Natural killer cell (primary cell): ENCODE measurements at regions not wholly inside any gene's neighbourhood (a gene's known extent, or its start where the extent isn't known, plus 50 kb on each side); places are given as distances from the start of the nearest gene placed in this dataset.

Experiments
- ATAC-seq, 3 donors: fragments of 150-1000 bp in 2 of 3; fragments of 200-7000 bp in 1 of 3; cut with Tn5 transposase; 1 replicate in 1 of 3; 2 replicates in 2 of 3; pipeline ENCODE4 v1.10.0; 2021; ENCODE audit warnings: mild to moderate bottlenecking in 2 of 3, moderate library complexity in 2 of 3
- DNase-seq, 2 donors: peaks; one replicate each; pipeline versions ENCODE4 v3.0.0 to v3.0.0-alpha.2; 2013 to 2021; ENCODE audit warnings: mixed read lengths in 1 of 2
- H3K27ac ChIP-seq: one replicate; pipeline ENCODE4 v1.5.1; 2013; ENCODE audit warnings: mild to moderate bottlenecking, low read length
- H3K27me3 ChIP-seq: one replicate; pipeline ENCODE4 v1.6.1; 2013; ENCODE audit warnings: low read length; ENCODE audit not compliant: control insufficient read depth, insufficient read depth
- H3K36me3 ChIP-seq: one replicate; pipeline ENCODE4 v1.6.1; 2013; ENCODE audit warnings: low read length; ENCODE audit not compliant: control insufficient read depth, insufficient read depth
- H3K4me1 ChIP-seq: one replicate; pipeline ENCODE4 v1.6.1; 2013; ENCODE audit warnings: low read length; ENCODE audit not compliant: control insufficient read depth, insufficient read depth
- H3K4me3 ChIP-seq: one replicate; pipeline ENCODE4 v1.5.1; 2013; ENCODE audit warnings: low read length
- H3K9me3 ChIP-seq: one replicate; pipeline ENCODE4 v1.6.1; 2013; ENCODE audit warnings: low read length; ENCODE audit not compliant: control insufficient read depth, insufficient read depth
- H3K27ac Mint-ChIP-seq, 2 donors: one replicate each; pipeline ENCODE4 v1.8.0; 2022; ENCODE audit warnings: mild to moderate bottlenecking in 2 of 2, mixed read lengths in 2 of 2, moderate library complexity in 1 of 2
- H3K27me3 Mint-ChIP-seq, 2 donors: one replicate each; pipeline ENCODE4 v1.8.0; 2022; ENCODE audit warnings: low read depth in 2 of 2, mixed read lengths in 2 of 2
- H3K36me3 Mint-ChIP-seq: one replicate; pipeline ENCODE4 v1.8.0; 2022; ENCODE audit warnings: mixed read lengths
- H3K4me1 Mint-ChIP-seq, 2 donors: one replicate each; pipeline ENCODE4 v1.8.0; 2022; ENCODE audit warnings: mixed read lengths in 2 of 2
- H3K4me3 Mint-ChIP-seq: one replicate; pipeline ENCODE4 v1.8.0; 2022; ENCODE audit warnings: mild to moderate bottlenecking, moderate library complexity, mixed read lengths
- H3K9me3 Mint-ChIP-seq, 2 donors: one replicate each; pipeline ENCODE4 v1.8.0; 2022; ENCODE audit warnings: mixed read lengths in 2 of 2
- WGBS: methylation state at CpG from one replicate; pipeline ENCODE4 v1.1.7; 2013; ENCODE audit warnings: missing lambda C conversion rate; ENCODE audit not compliant: insufficient coverage; 5-methylcytosine and 5-hydroxymethylcytosine counted together
- intact Hi-C: fragments of 100-400 bp; cut with micrococcal nuclease; formaldehyde crosslinking; loops from one replicate; pipeline ENCODE4 v1.14.2; 2022
- TF ChIP-seq, protein P1 (sequence below): fragments of 200-600 bp; IDR thresholded peaks from one replicate; pipeline ENCODE4 v1.8.0; 2022; ENCODE audit warnings: antibody characterized with exemption

DNA sequence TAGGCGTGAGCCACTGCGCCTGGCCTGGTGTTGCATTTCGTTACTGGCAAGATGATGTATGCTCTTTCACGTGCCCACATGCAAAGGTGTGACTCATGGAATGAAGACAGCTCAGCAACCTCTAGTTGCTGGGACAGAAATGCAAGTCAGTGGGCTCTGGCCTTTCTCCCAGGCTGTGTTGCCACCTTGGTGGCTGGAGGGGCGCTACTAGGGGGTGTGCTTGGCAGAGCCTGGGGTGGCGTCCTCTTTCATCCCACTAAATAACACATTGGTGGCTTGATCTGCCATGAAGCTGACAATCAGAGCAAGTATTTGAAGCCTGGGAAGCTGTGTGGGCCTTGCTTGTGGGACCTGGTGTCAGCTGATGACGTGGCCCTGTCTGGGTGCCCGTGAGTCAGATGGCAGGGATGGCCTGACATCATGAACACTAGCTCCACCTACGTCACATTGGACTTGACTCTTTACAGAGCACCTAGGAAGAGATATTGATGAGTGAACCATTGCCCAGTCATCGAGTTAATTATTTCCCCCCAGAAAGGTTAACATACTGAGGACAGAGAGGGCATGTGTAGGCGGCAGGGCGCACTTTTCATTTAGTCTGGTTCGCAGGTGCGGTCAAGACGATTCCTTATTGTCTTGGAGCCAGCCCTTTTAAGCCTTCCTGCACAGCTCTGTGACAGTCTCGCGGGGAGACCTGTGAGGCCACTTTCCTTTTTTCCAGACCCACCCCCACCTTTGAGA, 154.2 kb downstream of the TM9SF2 start:
- Histone ChIP-seq H3K9me3 (no peaks in the 10 kb centered on the region), H3K27me3 (peaks cover 3% of the 10 kb centered on the region), H3K4me3 (no peak overlapping the region), H3K27ac (no peak overlapping the region), H3K36me3 (no peaks in the 10 kb centered on the region), H3K4me1 (peaks cover 26% of the 10 kb centered on the region)
- WGBS: 83% methylated on average over 17 of the region's 17 CpGs
- Mint-ChIP-seq H3K36me3 (no peaks in the 10 kb centered on the region), H3K4me1 (peaks cover 32 to 33% of the 10 kb centered on the region in 2 donors), H3K9me3 (no peaks in the 10 kb centered on the region), H3K27ac (no peak overlapping the region), H3K27me3 (peaks cover 8 to 17% of the 10 kb centered on the region in 2 donors), H3K4me3 (no peak overlapping the region)
- no peak for ATAC-seq
- intact Hi-C loops: loop anchor here (1.0 to 2.0 kb wide), 4 partner anchors 261 to 887 kb away; no protein-coding TSS in a partner anchor
- TF ChIP-seq, protein P1, sequence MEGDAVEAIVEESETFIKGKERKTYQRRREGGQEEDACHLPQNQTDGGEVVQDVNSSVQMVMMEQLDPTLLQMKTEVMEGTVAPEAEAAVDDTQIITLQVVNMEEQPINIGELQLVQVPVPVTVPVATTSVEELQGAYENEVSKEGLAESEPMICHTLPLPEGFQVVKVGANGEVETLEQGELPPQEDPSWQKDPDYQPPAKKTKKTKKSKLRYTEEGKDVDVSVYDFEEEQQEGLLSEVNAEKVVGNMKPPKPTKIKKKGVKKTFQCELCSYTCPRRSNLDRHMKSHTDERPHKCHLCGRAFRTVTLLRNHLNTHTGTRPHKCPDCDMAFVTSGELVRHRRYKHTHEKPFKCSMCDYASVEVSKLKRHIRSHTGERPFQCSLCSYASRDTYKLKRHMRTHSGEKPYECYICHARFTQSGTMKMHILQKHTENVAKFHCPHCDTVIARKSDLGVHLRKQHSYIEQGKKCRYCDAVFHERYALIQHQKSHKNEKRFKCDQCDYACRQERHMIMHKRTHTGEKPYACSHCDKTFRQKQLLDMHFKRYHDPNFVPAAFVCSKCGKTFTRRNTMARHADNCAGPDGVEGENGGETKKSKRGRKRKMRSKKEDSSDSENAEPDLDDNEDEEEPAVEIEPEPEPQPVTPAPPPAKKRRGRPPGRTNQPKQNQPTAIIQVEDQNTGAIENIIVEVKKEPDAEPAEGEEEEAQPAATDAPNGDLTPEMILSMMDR: no peak
- peak in 1 of 2 donors; percentile 34 for DNase-seq

DNA sequence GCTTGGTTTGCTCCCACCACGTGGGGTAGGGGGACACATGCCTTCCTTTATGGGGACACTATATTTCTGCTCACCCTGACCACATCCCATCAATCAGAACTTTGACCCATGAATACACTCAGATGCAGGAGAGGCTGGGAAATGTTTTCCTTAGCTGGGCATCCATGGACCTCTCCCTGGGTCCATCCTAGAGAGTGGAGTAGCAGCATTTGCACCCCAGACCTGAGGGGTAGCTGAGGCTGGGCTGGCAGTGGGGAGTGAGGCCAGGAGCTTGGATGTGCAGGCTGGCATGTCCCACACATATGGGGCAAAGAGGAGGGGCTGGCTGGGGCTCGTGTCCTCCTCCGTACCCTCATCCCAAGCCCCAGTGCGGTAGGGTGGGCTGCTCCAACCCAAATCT, 152.8 kb downstream of the TM9SF2 start:
- TF ChIP-seq, protein P1: no peak
- Mint-ChIP-seq H3K27me3 (peaks cover 2 to 3% of the 10 kb centered on the region in 2 donors), H3K27ac (no peak overlapping the region), H3K4me3 (no peak overlapping the region), H3K4me1 (peaks cover 31 to 32% of the 10 kb centered on the region in 2 donors), H3K36me3 (no peaks in the 10 kb centered on the region), H3K9me3 (no peaks in the 10 kb centered on the region)
- Histone ChIP-seq H3K27me3 (peaks cover under 1% of the 10 kb centered on the region), H3K27ac (no peak overlapping the region), H3K36me3 (no peaks in the 10 kb centered on the region), H3K4me1 (peaks cover 26% of the 10 kb centered on the region), H3K4me3 (no peak overlapping the region), H3K9me3 (no peaks in the 10 kb centered on the region)
- ATAC-seq (no peak), DNase-seq (no peak)
- 90% methylated on average over 4 of the region's 4 CpGs for WGBS
- intact Hi-C loops: no loop called here

DNA sequence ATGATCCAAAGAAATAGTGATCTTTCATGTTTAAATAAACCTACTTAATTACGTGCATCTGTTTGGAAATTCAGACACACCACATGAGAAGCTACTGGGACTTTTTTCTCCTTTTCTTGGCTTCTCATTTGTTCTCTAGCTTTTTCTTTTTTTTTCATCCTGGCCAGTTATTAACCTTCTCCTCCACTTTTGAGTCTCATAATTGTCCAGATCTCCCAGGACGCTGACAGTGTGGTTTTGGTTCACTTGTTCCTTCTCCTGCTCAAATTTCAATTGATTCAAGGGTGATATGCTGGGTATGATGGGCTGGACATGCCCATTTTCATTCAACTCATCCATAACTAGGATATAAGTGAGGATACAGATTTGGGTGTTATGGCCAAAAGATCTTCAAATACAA, 152.3 kb downstream of the TM9SF2 start:
- Mint-ChIP-seq H3K4me1 (peaks cover 26 to 28% of the 10 kb centered on the region in 2 donors), H3K4me3 (no peak overlapping the region), H3K27ac (no peak overlapping the region), H3K27me3 (peaks cover 0 to 2% of the 10 kb centered on the region in 2 donors), H3K36me3 (no peaks in the 10 kb centered on the region), H3K9me3 (no peaks in the 10 kb centered on the region)
- Histone ChIP-seq H3K27ac (no peak overlapping the region), H3K9me3 (no peaks in the 10 kb centered on the region), H3K4me3 (no peak overlapping the region), H3K4me1 (peaks cover 24% of the 10 kb centered on the region), H3K27me3 (no peaks in the 10 kb centered on the region), H3K36me3 (no peaks in the 10 kb centered on the region)
- 95% methylated on average over 1 of the region's 2 CpGs for WGBS
- intact Hi-C loops: no loop called here
- DNase-seq (no peak), ATAC-seq (no peak)
- TF ChIP-seq, protein P1: no peak

DNA sequence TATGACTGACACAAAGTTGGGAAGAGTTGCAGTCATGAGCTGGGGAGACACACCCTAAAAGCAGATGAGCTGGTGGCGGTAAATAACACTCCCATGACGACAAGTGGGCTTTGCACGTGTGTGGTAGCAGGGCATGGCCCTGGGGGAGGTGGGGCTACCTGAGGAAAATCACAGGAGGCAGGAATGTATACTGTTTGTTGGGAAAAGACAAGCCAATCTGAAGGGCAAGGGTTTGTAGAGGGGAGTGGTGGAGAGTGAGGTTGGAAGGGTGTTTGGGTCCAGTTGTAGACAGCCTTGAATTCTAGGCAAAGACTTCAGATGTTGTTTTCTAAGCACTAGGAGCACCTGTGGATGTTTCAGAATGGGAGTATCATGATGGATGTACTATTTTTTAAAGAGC, 151.6 kb downstream of the TM9SF2 start:
- intact Hi-C loops: no loop called here
- H3K4me1 ChIP-seq: peaks cover 17% of the 10 kb centered on the region
- TF ChIP-seq, protein P1: no peak
- no peaks in the 10 kb centered on the region for H3K9me3 Mint-ChIP-seq
- no peaks in the 10 kb centered on the region for H3K27me3 ChIP-seq
- H3K27ac Mint-ChIP-seq: no peak overlapping the region
- H3K4me3 Mint-ChIP-seq: no peak overlapping the region
- no peaks in the 10 kb centered on the region for H3K36me3 Mint-ChIP-seq
- no peak overlapping the region for H3K4me3 ChIP-seq
- peaks cover 0 to 2% of the 10 kb centered on the region in 2 donors for H3K27me3 Mint-ChIP-seq
- 92% methylated on average over 3 of the region's 3 CpGs for WGBS
- H3K36me3 ChIP-seq: no peaks in the 10 kb centered on the region
- H3K27ac ChIP-seq: no peak overlapping the region
- peaks cover 21 to 22% of the 10 kb centered on the region in 2 donors for H3K4me1 Mint-ChIP-seq
- H3K9me3 ChIP-seq: no peaks in the 10 kb centered on the region
- ATAC-seq: no peak
- no peak for DNase-seq
